ENCODE measurements at regions not wholly inside any gene's neighbourhood (a gene's known extent, or its start where the extent isn't known, plus 50 kb on each side); places are given as distances from the start of the nearest gene placed in this dataset.

- intact Hi-C loops (cut with micrococcal nuclease): no loop called here
These were observed 203.4 kb downstream of the CCNG2 start for GRCh38 chr4:77360451-77360850.

- intact Hi-C loops (cut with micrococcal nuclease): loop anchor here (1.0 kb wide), 2 partner anchors 66 to 251 kb away; no protein-coding TSS in a partner anchor
These were observed 209.9 kb downstream of the CCNG2 start for GRCh38 chr4:77366876-77367275.

GRCh38 chr4:77367638-77368037 is 210.6 kb downstream of the CCNG2 start:
- intact Hi-C loops (cut with micrococcal nuclease): no loop called here

GRCh38 chr4:77372375-77372774 is 215.4 kb downstream of the CCNG2 start:
- intact Hi-C loops (cut with micrococcal nuclease): no loop called here

GRCh38 chr4:77375866-77376607 is 219.0 kb downstream of the CCNG2 start:
- intact Hi-C loops (cut with micrococcal nuclease): no loop called here

GRCh38 chr4:77376788-77377460 is 219.9 kb downstream of the CCNG2 start:
- intact Hi-C loops (cut with micrococcal nuclease): no loop called here

GRCh38 chr4:77384094-77384493 is 221.5 kb upstream of the CXCL13 start:
- intact Hi-C loops (cut with micrococcal nuclease): no loop called here

- intact Hi-C loops (cut with micrococcal nuclease): loop anchor here (1.0 kb wide), 4 partner anchors 33 to 233 kb away; no protein-coding TSS in a partner anchor
These were observed 220.3 kb upstream of the CXCL13 start for GRCh38 chr4:77385124-77385969.

- intact Hi-C loops (cut with micrococcal nuclease): no loop called here
These were observed 211.6 kb upstream of the CXCL13 start for GRCh38 chr4:77393996-77394395.

- intact Hi-C loops (cut with micrococcal nuclease): no loop called here
These were observed 210.1 kb upstream of the CXCL13 start for GRCh38 chr4:77395481-77395880.

- intact Hi-C loops (cut with micrococcal nuclease): no loop called here
These were observed 207.4 kb upstream of the CXCL13 start for GRCh38 chr4:77398256-77398655.

GRCh38 chr4:77399831-77400230 is 205.8 kb upstream of the CXCL13 start:
- intact Hi-C loops (cut with micrococcal nuclease): no loop called here

- intact Hi-C loops (cut with micrococcal nuclease): no loop called here
These were observed 191.9 kb upstream of the CXCL13 start for GRCh38 chr4:77413766-77414165.

GRCh38 chr4:77415689-77416088 is 189.9 kb upstream of the CXCL13 start:
- intact Hi-C loops (cut with micrococcal nuclease): no loop called here

GRCh38 chr4:77418333-77418732 is 187.3 kb upstream of the CXCL13 start:
- intact Hi-C loops (cut with micrococcal nuclease): loop anchor here (1.0 kb wide), 1 partner anchor 33 kb away; no protein-coding TSS in a partner anchor

GRCh38 chr4:77430847-77431246 is 174.8 kb upstream of the CXCL13 start:
- intact Hi-C loops (cut with micrococcal nuclease): no loop called here

GRCh38 chr4:77431546-77431945 is 174.1 kb upstream of the CXCL13 start:
- intact Hi-C loops (cut with micrococcal nuclease): no loop called here

- intact Hi-C loops (cut with micrococcal nuclease): loop anchor here (1.0 kb wide), 5 partner anchors 48 to 193 kb away; no protein-coding TSS in a partner anchor
These were observed 172.8 kb upstream of the CXCL13 start for GRCh38 chr4:77432717-77433417.

- intact Hi-C loops (cut with micrococcal nuclease): loop anchor here (1.0 kb wide), 5 partner anchors 48 to 193 kb away; no protein-coding TSS in a partner anchor
These were observed 172.2 kb upstream of the CXCL13 start for GRCh38 chr4:77433418-77433733.

GRCh38 chr4:77434299-77435092 is 171.1 kb upstream of the CXCL13 start:
- intact Hi-C loops (cut with micrococcal nuclease): no loop called here
